Fibroblast of lung (primary cell): ENCODE measurements at regions not wholly inside any gene's neighbourhood (a gene's known extent, or its start where the extent isn't known, plus 50 kb on each side); places are given as distances from the start of the nearest gene placed in this dataset.

ENCODE experiments used
- CTCF ChIP-seq, 2 donors: IDR thresholded peaks in 1 of 2; conservative IDR thresholded peaks in 1 of 2; 1 replicate in 1 of 2; 2 replicates in 1 of 2; pipeline ENCODE4 v1.5.1; 2011 to 2012; ENCODE audit warnings: low read length in 2 of 2, control low read depth in 1 of 2, inconsistent platforms in 1 of 2, low read depth in 1 of 2, mild to moderate bottlenecking in 1 of 2
- EZH2 ChIP-seq: IDR thresholded peaks from 2 replicates; pipeline ENCODE4 v1.5.1; 2012; ENCODE audit warnings: low read length, control low read depth, mild to moderate bottlenecking; ENCODE audit errors: missing control alignments

- no peak for TF ChIP-seq CTCF (conservative IDR thresholded peaks at IDR 0.05 in 1 of 2, IDR thresholded peaks at IDR 0.05 in 1 of 2; ENCODE audit: low read depth in 1 of 2, low read length in 2 of 2)
- TF ChIP-seq EZH2 = no peak
Measured at GRCh38 chr4:96390404-96390803, 550.5 kb downstream of the PDHA2 start.
